B cell (primary cell): ENCODE measurements at regions not wholly inside any gene's neighbourhood (a gene's known extent, or its start where the extent isn't known, plus 50 kb on each side); places are given as distances from the start of the nearest gene placed in this dataset.

Experiments
- ATAC-seq: fragments of 200-7000 bp; cut with Tn5 transposase; one replicate; pipeline ENCODE4 v1.10.0; 2021; ENCODE audit warnings: low read depth, mild to moderate bottlenecking, moderate number of reproducible peaks, moderate library complexity
- CTCF ChIA-PET: fragments of 350-600 bp; sonication (Branson Sonifier 250); formaldehyde crosslinking; loops from one replicate; lab custom pipeline; 2021; ENCODE audit warnings: antibody characterized with exemption, inconsistent platforms; lab: Charles Lee
- POLR2A ChIA-PET: fragments of 350-600 bp; sonication (Branson Sonifier 250); formaldehyde crosslinking; loops from one replicate; lab custom pipeline; 2021; ENCODE audit warnings: antibody characterized with exemption; lab: Charles Lee
- DNase-seq: peaks from one replicate; pipeline ENCODE4 v3.0.0; 2013
- H2AFZ ChIP-seq: 2 replicates; pipeline ENCODE4 v1.6.1; 2012; ENCODE audit warnings: mild to moderate bottlenecking, low read depth, low read length; ENCODE audit not compliant: insufficient read depth, poor library complexity, severe bottlenecking
- H3K27ac ChIP-seq, 2 donors: 1 replicate in 1 of 2; 2 replicates in 1 of 2; pipeline ENCODE4 v1.5.1; 2012 to 2013; ENCODE audit warnings: low read length in 2 of 2, mild to moderate bottlenecking in 2 of 2, moderate library complexity in 1 of 2
- H3K27me3 ChIP-seq, 4 experiments: fragments of 200-600 bp in 1 of 4; sonication (generic) in 1 of 4; replicated peaks in 1 of 4; 1 replicate in 2 of 4; 2 replicates in 2 of 4; pipeline versions ENCODE4 v1.6.1 to v1.7.0; 2013 to 2016; ENCODE audit warnings: low read length in 3 of 4, mild to moderate bottlenecking in 2 of 4, mixed read lengths in 1 of 4, moderate library complexity in 1 of 4; ENCODE audit not compliant: insufficient read depth in 4 of 4, control insufficient read depth in 3 of 4; ENCODE audit errors: control extremely low read depth in 1 of 4
- H3K36me3 ChIP-seq, 2 experiments: replicated peaks in 1 of 2; 1 replicate in 1 of 2; 2 replicates in 1 of 2; pipeline versions ENCODE4 v1.6.1 to v1.7.1; 2013; ENCODE audit warnings: low read length in 1 of 2; ENCODE audit not compliant: insufficient read depth in 2 of 2, control insufficient read depth in 1 of 2; ENCODE audit errors: control extremely low read depth in 1 of 2, extremely low read depth in 1 of 2
- H3K4me1 ChIP-seq, 2 donors: fragments of 200-600 bp in 1 of 2; sonication (generic) in 1 of 2; 1 replicate in 1 of 2; 2 replicates in 1 of 2; pipeline versions ENCODE4 v1.5.1 to v1.6.1; 2013 to 2017; ENCODE audit warnings: low read length in 2 of 2; ENCODE audit not compliant: control insufficient read depth in 2 of 2, insufficient read depth in 2 of 2
- H3K4me2 ChIP-seq: replicated peaks from 2 replicates; pipeline ENCODE3; 2012; ENCODE audit warnings: mild to moderate bottlenecking, low read depth, low read length; ENCODE audit not compliant: poor library complexity, severe bottlenecking
- H3K4me3 ChIP-seq, 5 experiments: fragments of 200-600 bp in 1 of 5; sonication (generic) in 1 of 5; 1 replicate in 3 of 5; 2 replicates in 2 of 5; pipeline versions ENCODE4 v1.5.1 to v1.7.0; 2011 to 2016; ENCODE audit warnings: low read length in 4 of 5, mild to moderate bottlenecking in 4 of 5, low read depth in 2 of 5, control low read depth in 1 of 5, moderate library complexity in 1 of 5; ENCODE audit not compliant: insufficient read depth in 1 of 5; ENCODE audit errors: control extremely low read depth in 1 of 5, extremely low read depth in 1 of 5
- H3K79me2 ChIP-seq: fragments of 200-600 bp; sonication (generic); one replicate; pipeline ENCODE4 v1.6.0; 2016; ENCODE audit warnings: low read length; ENCODE audit not compliant: control insufficient read depth, insufficient read depth
- H3K9ac ChIP-seq: fragments of 200-600 bp; sonication (generic); 2 replicates; pipeline ENCODE4 v1.6.1; 2017; ENCODE audit warnings: mild to moderate bottlenecking, low read length, moderate library complexity
- H3K9me3 ChIP-seq, 3 donors: one replicate each; pipeline versions ENCODE4 v1.6.1 to v1.7.1; 2013; ENCODE audit warnings: low read length in 2 of 3; ENCODE audit not compliant: control insufficient read depth in 2 of 3, insufficient read depth in 1 of 3; ENCODE audit errors: control extremely low read depth in 1 of 3
- H4K20me1 ChIP-seq: 2 replicates; pipeline ENCODE4 v1.6.0; 2012; ENCODE audit warnings: mild to moderate bottlenecking, low read length; ENCODE audit not compliant: insufficient read depth, control insufficient read depth, poor library complexity, severe bottlenecking
- H3K27ac Mint-ChIP-seq: one replicate; pipeline ENCODE4 v1.8.0; 2021; ENCODE audit warnings: mixed read lengths
- H3K27me3 Mint-ChIP-seq: one replicate; pipeline ENCODE4 v1.8.0; 2021; ENCODE audit warnings: mixed read lengths
- H3K4me1 Mint-ChIP-seq: one replicate; pipeline ENCODE4 v1.8.0; 2021; ENCODE audit warnings: mixed read lengths
- H3K4me3 Mint-ChIP-seq: one replicate; pipeline ENCODE4 v1.8.0; 2021; ENCODE audit warnings: mixed read lengths
- H3K9me3 Mint-ChIP-seq: one replicate; pipeline ENCODE4 v1.8.0; 2022; ENCODE audit warnings: mixed read lengths; ENCODE audit not compliant: insufficient read depth
- EZH2 ChIP-seq: IDR thresholded peaks from 2 replicates; pipeline ENCODE4 v1.6.1; 2012; ENCODE audit warnings: borderline replicate concordance, low read depth, mild to moderate bottlenecking, moderate library complexity, low read length; ENCODE audit not compliant: insufficient read depth, poor library complexity, severe bottlenecking
- WGBS: methylation state at CpG from one replicate; pipeline ENCODE4 v1.1.5; 2013; ENCODE audit warnings: missing lambda C conversion rate; ENCODE audit not compliant: insufficient coverage; 5-methylcytosine and 5-hydroxymethylcytosine counted together
- intact Hi-C: fragments of 100-400 bp; cut with micrococcal nuclease; formaldehyde crosslinking; loops from one replicate; pipeline ENCODE4 v1.10.0; 2022
- TF ChIP-seq, protein P1 (sequence below): fragments of 200-600 bp; IDR thresholded peaks from one replicate; pipeline ENCODE4 v1.8.0; 2022; ENCODE audit warnings: antibody characterized with exemption, mild to moderate bottlenecking

DNA sequence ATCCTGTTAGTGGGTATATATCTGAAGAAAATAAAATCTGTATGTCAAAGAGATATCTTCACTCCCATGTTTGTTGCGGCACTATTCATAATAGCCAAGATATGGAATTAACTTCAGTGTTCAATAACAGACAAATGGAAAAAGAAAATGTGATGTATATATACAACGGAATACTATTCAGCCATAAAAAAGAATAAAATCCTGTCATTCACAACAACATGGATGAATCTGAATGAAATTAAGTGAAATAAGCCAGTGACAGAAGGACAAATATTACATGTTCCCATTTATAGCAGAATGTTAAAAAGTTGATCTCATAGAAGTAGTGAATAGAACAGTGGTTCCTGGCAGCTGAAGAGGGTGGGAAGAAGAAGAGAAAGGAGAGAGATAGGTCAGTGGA, 239.1 kb upstream of the RUNX1 start:
- CTCF ChIA-PET: interaction anchor here (0.9 to 1.6 kb wide), 2 partner anchors 238 to 543 kb away, joined by 3 read pairs; no protein-coding TSS in a partner anchor
- H3K27me3 ChIP-seq: no peaks in the 10 kb centered on the region
- TF ChIP-seq EZH2: no peak
- TF ChIP-seq, protein P1, sequence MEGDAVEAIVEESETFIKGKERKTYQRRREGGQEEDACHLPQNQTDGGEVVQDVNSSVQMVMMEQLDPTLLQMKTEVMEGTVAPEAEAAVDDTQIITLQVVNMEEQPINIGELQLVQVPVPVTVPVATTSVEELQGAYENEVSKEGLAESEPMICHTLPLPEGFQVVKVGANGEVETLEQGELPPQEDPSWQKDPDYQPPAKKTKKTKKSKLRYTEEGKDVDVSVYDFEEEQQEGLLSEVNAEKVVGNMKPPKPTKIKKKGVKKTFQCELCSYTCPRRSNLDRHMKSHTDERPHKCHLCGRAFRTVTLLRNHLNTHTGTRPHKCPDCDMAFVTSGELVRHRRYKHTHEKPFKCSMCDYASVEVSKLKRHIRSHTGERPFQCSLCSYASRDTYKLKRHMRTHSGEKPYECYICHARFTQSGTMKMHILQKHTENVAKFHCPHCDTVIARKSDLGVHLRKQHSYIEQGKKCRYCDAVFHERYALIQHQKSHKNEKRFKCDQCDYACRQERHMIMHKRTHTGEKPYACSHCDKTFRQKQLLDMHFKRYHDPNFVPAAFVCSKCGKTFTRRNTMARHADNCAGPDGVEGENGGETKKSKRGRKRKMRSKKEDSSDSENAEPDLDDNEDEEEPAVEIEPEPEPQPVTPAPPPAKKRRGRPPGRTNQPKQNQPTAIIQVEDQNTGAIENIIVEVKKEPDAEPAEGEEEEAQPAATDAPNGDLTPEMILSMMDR: no peak
- no CpG with 5 or more reads among the region's 2 CpGs for whole genome bisulfite sequencing
- no peak overlapping the region for H3K4me2 ChIP-seq
- Mint-ChIP-seq H3K4me1 (peaks cover 9% of the 10 kb centered on the region), H3K4me3 (no peak overlapping the region), H3K27ac (no peak overlapping the region), H3K27me3 (no peaks in the 10 kb centered on the region), H3K9me3 (peaks cover 8% of the 10 kb centered on the region)
- DNase-seq: no peak
- ATAC-seq: no peak
- no peaks in the 10 kb centered on the region for H3K36me3 ChIP-seq
- H3K9me3 ChIP-seq: peaks cover 2 to 11% (median 8%) of the 10 kb centered on the region in 3 donors
- intact Hi-C loops: no loop called here
- POLR2A ChIA-PET: no interaction called here
- H4K20me1 ChIP-seq: no peaks in the 10 kb centered on the region
- no peak overlapping the region for H3K9ac ChIP-seq
- no peak overlapping the region for H3K27ac ChIP-seq
- no peaks in the 10 kb centered on the region for H3K79me2 ChIP-seq
- H3K4me1 ChIP-seq: peaks cover 3 to 6% of the 10 kb centered on the region in 2 donors
- no peak overlapping the region for H3K4me3 ChIP-seq
- no peak overlapping the region for H2AFZ ChIP-seq

DNA sequence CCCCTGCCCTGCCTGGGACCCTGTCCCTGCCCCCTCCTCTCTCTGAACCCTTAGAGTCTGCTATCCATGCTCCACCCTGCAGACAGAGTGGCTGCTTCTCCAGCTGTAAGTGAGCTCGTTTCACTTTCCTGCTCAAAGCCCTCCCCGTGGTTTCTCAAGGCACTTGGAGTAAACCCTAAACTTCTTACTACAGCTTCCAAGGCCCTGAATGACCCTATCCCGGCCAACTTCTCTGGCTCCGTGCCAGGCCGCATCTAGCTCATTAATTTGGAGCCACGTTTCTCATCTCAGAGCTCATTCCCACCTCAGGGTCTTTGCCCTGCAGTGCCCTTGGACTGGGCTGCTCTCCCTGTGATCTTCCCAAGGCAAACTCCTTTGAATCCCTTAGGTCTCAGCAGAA, 235.1 kb upstream of the RUNX1 start:
- H3K9me3 Mint-ChIP-seq: peaks cover 8% of the 10 kb centered on the region
- H3K36me3 ChIP-seq: no peaks in the 10 kb centered on the region
- no peaks in the 10 kb centered on the region for H4K20me1 ChIP-seq
- H3K9ac ChIP-seq: no peak overlapping the region
- no peaks in the 10 kb centered on the region for H3K79me2 ChIP-seq
- POLR2A ChIA-PET: no interaction called here
- ATAC-seq: no peak
- no peak overlapping the region for H2AFZ ChIP-seq
- no peak overlapping the region for H3K4me2 ChIP-seq
- no peak overlapping the region for H3K4me3 Mint-ChIP-seq
- no peak overlapping the region for H3K4me3 ChIP-seq
- TF ChIP-seq, protein P1: no peak
- TF ChIP-seq EZH2: no peak
- CTCF ChIA-PET: interaction anchor here (1.4 kb wide), 1 partner anchor 13 kb away, joined by 3 read pairs; no protein-coding TSS in a partner anchor
- H3K4me1 Mint-ChIP-seq: no peaks in the 10 kb centered on the region
- WGBS: 78% methylated on average over 6 of the region's 6 CpGs
- H3K4me1 ChIP-seq: no peaks in the 10 kb centered on the region
- intact Hi-C loops: no loop called here
- peaks cover 2 to 11% (median 8%) of the 10 kb centered on the region in 3 donors for H3K9me3 ChIP-seq
- DNase-seq: no peak
- H3K27ac Mint-ChIP-seq: no peak overlapping the region
- H3K27me3 Mint-ChIP-seq: no peaks in the 10 kb centered on the region
- H3K27me3 ChIP-seq: no peaks in the 10 kb centered on the region
- H3K27ac ChIP-seq: no peak overlapping the region
